Lower leg skin (tissue), 4 donors: ENCODE measurements at regions not wholly inside any gene's neighbourhood (a gene's known extent, or its start where the extent isn't known, plus 50 kb on each side); places are given as distances from the start of the nearest gene placed in this dataset.

ENCODE experiments used
- DNase-seq, 2 donors: peaks; one replicate each; pipeline ENCODE4 v3.0.0-alpha.2; 2019; ENCODE audit warnings: low spot score in 2 of 2
- H3K4me3 ChIP-seq: fragments of 200-600 bp; sonication (generic); 2 replicates; pipeline ENCODE4 v1.5.1; 2017; ENCODE audit warnings: mild to moderate bottlenecking, low read depth; ENCODE audit not compliant: poor library complexity, severe bottlenecking
- POLR2A ChIP-seq, 2 donors: fragments of 450-650 bp; IDR thresholded peaks; one replicate each; pipeline ENCODE4 v1.6.1; 2016 to 2017; ENCODE audit warnings: antibody characterized with exemption in 2 of 2, mild to moderate bottlenecking in 1 of 2, moderate library complexity in 1 of 2
- WGBS, 2 donors: methylation state at CpG; one replicate each; pipeline ENCODE4 v1.1.5; 2018; 5-methylcytosine and 5-hydroxymethylcytosine counted together
- intact Hi-C: fragments of 100-400 bp; cut with DNase I; formaldehyde crosslinking; loops from one replicate; pipeline ENCODE4 v1.15.0; 2023; ENCODE audit warnings: low total_unique reads
- TF ChIP-seq, protein P1 (sequence below), 3 donors: fragments of 450-650 bp; IDR thresholded peaks; one replicate each; pipeline ENCODE4 v1.5.1; 2016; ENCODE audit warnings: antibody characterized with exemption in 3 of 3, mild to moderate bottlenecking in 3 of 3, moderate library complexity in 2 of 3

DNA sequence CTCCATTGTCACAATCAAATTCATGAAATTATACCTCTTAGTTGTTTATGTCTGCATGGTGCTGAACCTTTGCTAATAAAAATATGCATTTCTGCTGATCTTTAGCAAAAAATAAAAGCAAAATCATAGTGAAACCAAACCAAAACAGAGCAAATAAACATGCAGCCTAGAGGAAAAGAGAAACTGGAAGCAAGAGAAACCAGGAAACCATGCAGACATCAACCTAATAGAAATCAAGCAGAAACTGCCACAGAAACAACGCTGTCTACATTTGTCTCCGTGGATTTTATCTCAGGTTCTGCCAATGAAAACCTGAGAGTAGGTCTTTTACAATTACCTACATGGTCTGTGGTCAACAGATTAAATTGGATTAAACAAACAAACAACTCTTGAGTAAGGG is 173.7 kb downstream of the SYT10 start:
- no peak for TF ChIP-seq POLR2A (IDR thresholded peaks at IDR 0.05)
- TF ChIP-seq, protein P1, sequence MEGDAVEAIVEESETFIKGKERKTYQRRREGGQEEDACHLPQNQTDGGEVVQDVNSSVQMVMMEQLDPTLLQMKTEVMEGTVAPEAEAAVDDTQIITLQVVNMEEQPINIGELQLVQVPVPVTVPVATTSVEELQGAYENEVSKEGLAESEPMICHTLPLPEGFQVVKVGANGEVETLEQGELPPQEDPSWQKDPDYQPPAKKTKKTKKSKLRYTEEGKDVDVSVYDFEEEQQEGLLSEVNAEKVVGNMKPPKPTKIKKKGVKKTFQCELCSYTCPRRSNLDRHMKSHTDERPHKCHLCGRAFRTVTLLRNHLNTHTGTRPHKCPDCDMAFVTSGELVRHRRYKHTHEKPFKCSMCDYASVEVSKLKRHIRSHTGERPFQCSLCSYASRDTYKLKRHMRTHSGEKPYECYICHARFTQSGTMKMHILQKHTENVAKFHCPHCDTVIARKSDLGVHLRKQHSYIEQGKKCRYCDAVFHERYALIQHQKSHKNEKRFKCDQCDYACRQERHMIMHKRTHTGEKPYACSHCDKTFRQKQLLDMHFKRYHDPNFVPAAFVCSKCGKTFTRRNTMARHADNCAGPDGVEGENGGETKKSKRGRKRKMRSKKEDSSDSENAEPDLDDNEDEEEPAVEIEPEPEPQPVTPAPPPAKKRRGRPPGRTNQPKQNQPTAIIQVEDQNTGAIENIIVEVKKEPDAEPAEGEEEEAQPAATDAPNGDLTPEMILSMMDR (IDR thresholded peaks at IDR 0.05), result no peak
- intact Hi-C loops, result no loop called here
- 71 to 87% methylated on average over 2 of the region's 2 CpGs for WGBS, 2 donors
- no peak for DNase-seq
- H3K4me3 ChIP-seq, result no peak overlapping the region

DNA sequence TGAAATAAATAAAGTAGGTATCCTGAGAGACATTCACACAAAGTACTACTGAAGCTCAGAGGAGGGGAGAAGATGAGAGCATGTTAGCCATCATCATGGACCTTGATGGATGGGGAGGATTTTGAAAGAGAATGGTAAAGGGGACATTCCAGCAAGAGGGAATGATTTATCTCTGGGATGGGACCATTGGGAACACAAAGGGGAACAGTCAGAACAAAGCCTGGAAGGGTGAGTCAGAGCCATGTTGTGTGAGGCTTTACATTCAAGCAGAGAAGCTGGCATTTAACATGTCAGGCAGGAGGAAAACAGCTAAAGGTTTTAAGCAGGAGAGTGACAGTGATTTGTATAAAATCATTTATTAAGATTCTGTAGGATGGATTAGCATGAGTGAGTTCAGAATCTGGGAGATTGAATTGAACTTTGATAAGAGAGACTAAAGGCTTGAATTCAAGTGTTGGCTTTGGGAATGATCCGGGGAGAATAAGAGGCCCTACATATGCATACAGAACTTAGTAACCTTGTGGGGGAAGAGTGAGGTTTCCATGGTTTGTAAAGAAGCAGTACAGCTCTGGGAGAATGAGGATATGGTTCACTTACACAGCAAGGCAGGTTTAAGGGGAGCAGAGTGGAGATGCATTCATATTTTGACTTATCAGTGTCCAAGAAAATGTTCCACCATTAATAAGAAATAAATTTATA is 174.4 kb downstream of the SYT10 start:
- 84 to 91% methylated on average over 1 of the region's 1 CpG for whole genome bisulfite sequencing, 2 donors
- intact Hi-C loops, result no loop called here
- no peak overlapping the region for H3K4me3 ChIP-seq
- TF ChIP-seq POLR2A (IDR thresholded peaks at IDR 0.05), result no peak
- TF ChIP-seq, protein P1 (IDR thresholded peaks at IDR 0.05), result no peak
- DNase-seq, result no peak

DNA sequence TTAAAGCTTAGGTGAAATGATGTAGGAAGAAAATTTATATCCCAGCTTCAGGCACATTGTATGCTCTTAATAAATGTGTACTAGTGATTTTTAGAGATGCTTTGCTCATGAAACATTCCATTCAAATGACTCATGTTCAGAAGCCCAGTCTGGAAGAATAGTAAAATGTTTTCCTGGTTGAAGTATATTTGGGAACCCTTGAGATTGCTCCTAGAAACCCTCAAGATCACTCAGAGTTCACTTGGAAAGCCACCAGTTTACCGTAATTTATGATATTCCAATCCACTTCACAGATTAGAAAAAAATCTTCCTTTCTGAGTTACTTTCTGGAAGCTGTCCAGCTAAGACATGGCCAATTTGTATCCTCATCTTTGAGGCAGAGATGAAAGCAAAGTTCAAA is 186.4 kb downstream of the SYT10 start:
- H3K4me3 ChIP-seq, result no peak overlapping the region
- no peak for TF ChIP-seq POLR2A (IDR thresholded peaks at IDR 0.05)
- DNase-seq, result no peak
- intact Hi-C loops, result no loop called here
- WGBS, 2 donors, result 22 to 29% methylated on average over 1 of the region's 1 CpG

DNA sequence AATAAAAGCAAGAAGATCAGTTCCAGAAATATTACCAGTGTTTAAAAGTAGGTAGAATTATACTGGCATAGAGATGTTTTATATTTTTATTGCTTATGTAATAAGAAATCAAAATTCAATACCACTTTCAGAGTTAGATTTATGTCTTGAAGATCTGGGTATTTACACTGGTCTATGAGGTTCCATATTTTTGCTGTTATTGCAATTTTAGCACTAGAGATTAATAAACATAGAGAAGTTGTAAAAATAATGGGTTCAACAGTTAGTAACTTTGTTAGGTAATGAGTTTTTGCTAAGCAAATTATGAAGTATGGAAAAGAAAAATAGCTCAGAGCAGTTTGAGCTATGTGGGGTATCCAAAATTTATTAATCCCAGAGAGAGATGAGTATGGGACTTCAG is 188.1 kb downstream of the SYT10 start:
- no peak overlapping the region for H3K4me3 ChIP-seq
- no peak for DNase-seq

DNA sequence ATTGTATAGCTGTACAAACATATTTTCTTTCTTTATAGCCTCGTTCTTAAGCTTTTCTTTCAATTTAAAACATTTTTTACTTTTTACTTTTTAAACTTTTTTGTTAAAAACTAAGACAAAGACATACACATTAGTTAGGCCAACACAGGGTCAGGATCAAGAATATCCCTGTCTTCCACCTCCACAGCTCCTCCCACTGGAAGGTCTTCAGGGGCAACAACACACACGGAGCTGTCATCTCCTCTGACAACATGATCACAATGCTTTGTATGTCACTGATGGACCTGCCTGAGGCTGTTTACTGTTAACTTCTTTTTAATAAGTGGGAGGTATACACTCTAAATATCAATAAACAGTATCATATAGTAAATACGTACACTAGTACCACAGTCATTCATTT is 191.3 kb downstream of the SYT10 start:
- WGBS, 2 donors, result 62 to 73% methylated on average over 3 of the region's 3 CpGs
- intact Hi-C loops, result no loop called here
- TF ChIP-seq, protein P1 (IDR thresholded peaks at IDR 0.05), result no peak
- TF ChIP-seq POLR2A (IDR thresholded peaks at IDR 0.05), result no peak
- H3K4me3 ChIP-seq, result no peak overlapping the region
- DNase-seq, result no peak

More for the DNA sequence above, 188.1 kb downstream of the SYT10 start:
- TF ChIP-seq POLR2A (IDR thresholded peaks at IDR 0.05), result no peak
- TF ChIP-seq, protein P1 (IDR thresholded peaks at IDR 0.05), result no peak
- intact Hi-C loops, result no loop called here

DNA sequence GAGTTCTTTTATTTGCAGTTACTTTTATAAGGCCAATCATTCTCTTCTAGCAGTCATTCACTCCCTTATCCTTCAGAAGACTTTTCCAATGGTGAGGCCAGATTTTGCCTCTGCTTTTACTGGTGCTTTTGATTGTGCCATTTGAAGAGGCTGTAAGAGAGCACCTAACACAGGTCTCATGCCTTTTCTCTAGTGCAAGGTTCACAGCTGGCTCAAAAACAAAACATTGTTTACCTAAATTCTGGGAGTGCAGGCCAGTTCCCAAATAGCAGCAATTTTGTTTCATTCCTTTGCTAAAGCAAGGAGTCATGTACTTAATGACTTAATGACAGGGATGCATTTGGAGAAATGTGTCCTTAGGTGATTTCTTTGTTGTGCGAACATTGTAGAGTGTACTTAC is 192.0 kb downstream of the SYT10 start:
- H3K4me3 ChIP-seq, result no peak overlapping the region
- intact Hi-C loops, result no loop called here
- DNase-seq, result no peak
- 87 to 90% methylated on average over 1 of the region's 1 CpG for WGBS, 2 donors
- TF ChIP-seq, protein P1 (IDR thresholded peaks at IDR 0.05), result no peak
- no peak for TF ChIP-seq POLR2A (IDR thresholded peaks at IDR 0.05)
